ENCODE measurements at regions not wholly inside any gene's neighbourhood (a gene's known extent, or its start where the extent isn't known, plus 50 kb on each side); places are given as distances from the start of the nearest gene placed in this dataset.

- no peaks in the 10 kb centered on the region for H3K27me3 ChIP-seq
- ATAC-seq = no peak
- H3K27ac ChIP-seq = no peak overlapping the region
- intact Hi-C loops (cut with DNase I) = no loop called here
- DNase-seq = no peak
- TF ChIP-seq CTCF (IDR thresholded peaks at IDR 0.05) = no peak
- no peak for TF ChIP-seq POLR2A (IDR thresholded peaks at IDR 0.05)
- peaks cover 0 to under 1% (median 0%) of the 10 kb centered on the region in 12 donors for H3K4me1 ChIP-seq
- WGBS, 4 donors = 93 to 98% (median 96%) methylated on average over 2 of the region's 2 CpGs
- no peak overlapping the region for H3K4me3 ChIP-seq
- peaks cover 0 to 22% (median 12%) of the 10 kb centered on the region in 12 donors for H3K9me3 ChIP-seq
- no peaks in the 10 kb centered on the region for H3K36me3 ChIP-seq
Observed at GRCh38 chr7:46297515-46297914, 376.4 kb upstream of the IGFBP3 start.

- H3K27ac ChIP-seq = no peak overlapping the region
- H3K36me3 ChIP-seq = no peaks in the 10 kb centered on the region
- peaks cover 0 to 8% (median 0%) of the 10 kb centered on the region in 12 donors for H3K4me1 ChIP-seq
- no peaks in the 10 kb centered on the region for H3K27me3 ChIP-seq
- intact Hi-C loops (cut with DNase I) = no loop called here
- no peak for DNase-seq
- ATAC-seq = no peak
- 59 to 96% (median 93%) methylated on average over 1 of the region's 1 CpG for WGBS, 4 donors
- H3K9me3 ChIP-seq = peaks cover 0 to 22% (median 12%) of the 10 kb centered on the region in 12 donors
- TF ChIP-seq POLR2A (IDR thresholded peaks at IDR 0.05) (no peak), CTCF (IDR thresholded peaks at IDR 0.05) (no peak)
- H3K4me3 ChIP-seq = no peak overlapping the region
Observed at GRCh38 chr7:46296526-46296925, 375.5 kb upstream of the IGFBP3 start.

DNA sequence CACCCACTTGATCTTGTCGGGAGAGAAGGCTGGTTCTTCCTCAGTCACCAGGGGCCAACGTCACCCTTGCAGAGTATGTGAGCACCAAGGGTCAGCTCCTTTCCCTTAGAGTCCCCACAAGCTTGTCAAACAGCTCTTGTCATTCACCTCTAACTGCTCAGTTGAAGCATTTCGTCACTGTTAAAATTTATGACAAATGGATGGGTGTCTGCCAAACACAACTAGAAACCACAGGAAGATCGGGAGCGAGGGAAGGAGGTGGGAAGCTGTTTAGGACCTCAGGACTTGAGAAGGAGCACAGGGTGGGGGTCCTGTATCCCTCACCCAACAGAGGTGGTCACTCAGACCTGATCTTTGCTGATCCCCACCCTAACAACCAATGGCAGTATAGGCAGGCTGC is 373.3 kb upstream of the IGFBP3 start:
- Histone ChIP-seq H3K4me1 (peaks cover 0 to 16% (median 6%) of the 10 kb centered on the region in 12 donors), H3K27ac (no peak overlapping the region), H3K9me3 (peaks cover 0 to 22% (median 12%) of the 10 kb centered on the region in 12 donors), H3K4me3 (no peak overlapping the region), H3K27me3 (no peaks in the 10 kb centered on the region), H3K36me3 (no peaks in the 10 kb centered on the region)
- no peak for DNase-seq
- intact Hi-C loops (cut with DNase I) = no loop called here
- TF ChIP-seq POLR2A (IDR thresholded peaks at IDR 0.05) = no peak
- TF ChIP-seq CTCF (IDR thresholded peaks at IDR 0.05) = no peak
- no peak for ATAC-seq
- WGBS, 4 donors = 90 to 97% (median 92%) methylated on average over 5 of the region's 5 CpGs

DNA sequence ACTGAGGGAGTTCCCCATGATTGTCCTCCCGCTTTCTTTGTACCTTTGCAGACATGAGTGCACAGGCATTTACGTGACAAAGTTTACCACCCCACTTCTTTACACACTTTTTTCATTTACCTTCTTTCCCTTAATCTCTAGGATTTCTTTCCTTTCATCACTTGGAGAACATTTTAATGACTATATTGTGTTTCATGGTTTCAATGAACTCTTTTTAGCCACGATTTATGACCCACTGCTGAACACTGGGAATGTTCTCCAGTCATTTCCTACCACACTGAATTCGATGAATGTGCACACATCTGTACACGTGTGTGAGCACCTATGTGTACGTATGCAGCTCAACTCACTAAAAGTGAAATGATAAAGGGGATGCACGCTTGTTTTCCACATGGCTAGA is 371.7 kb upstream of the IGFBP3 start:
- intact Hi-C loops (cut with DNase I) = no loop called here
- no peaks in the 10 kb centered on the region for H3K27me3 ChIP-seq
- no peak for TF ChIP-seq CTCF (IDR thresholded peaks at IDR 0.05)
- TF ChIP-seq POLR2A (IDR thresholded peaks at IDR 0.05) = no peak
- no peak overlapping the region for H3K27ac ChIP-seq
- 94 to 97% (median 95%) methylated on average over 7 of the region's 7 CpGs for WGBS, 4 donors
- H3K36me3 ChIP-seq = no peaks in the 10 kb centered on the region
- DNase-seq = no peak
- no peak overlapping the region for H3K4me3 ChIP-seq
- H3K4me1 ChIP-seq = peaks cover 0 to 16% (median 6%) of the 10 kb centered on the region in 12 donors
- no peak for ATAC-seq
- H3K9me3 ChIP-seq = peaks cover 0 to 15% (median 6%) of the 10 kb centered on the region in 12 donors

Measured in heart left ventricle (tissue), 16 donors.